ENCODE measurements at regions not wholly inside any gene's neighbourhood (a gene's known extent, or its start where the extent isn't known, plus 50 kb on each side); places are given as distances from the start of the nearest gene placed in this dataset.

GRCh38 chr20:55776176-55776575, 229.1 kb downstream of the CBLN4 start:
- intact Hi-C loops (cut with DNase I), result no loop called here
- DNase-seq (no peak), ATAC-seq (no peak)
- 87% methylated on average over 3 of the region's 3 CpGs for WGBS (ENCODE audit: insufficient coverage, low coverage, low lambda C conversion rate, missing lambda C conversion rate)
- no peaks in the 10 kb centered on the region for H3K4me1 ChIP-seq
- no peaks in the 10 kb centered on the region for H3K27me3 ChIP-seq
- no peaks in the 10 kb centered on the region for H3K9me3 ChIP-seq
- TF ChIP-seq POLR2A (IDR thresholded peaks at IDR 0.05) (no peak), CTCF (IDR thresholded peaks at IDR 0.05) (no peak)
- H3K36me3 ChIP-seq, result no peaks in the 10 kb centered on the region
- H3K4me3 ChIP-seq, result no peak overlapping the region
- no peak overlapping the region for H3K27ac ChIP-seq

- no peaks in the 10 kb centered on the region for H3K27me3 ChIP-seq
- WGBS (ENCODE audit: insufficient coverage, low coverage, low lambda C conversion rate, missing lambda C conversion rate), result 79% methylated on average over 6 of the region's 6 CpGs
- H3K4me1 ChIP-seq, result no peaks in the 10 kb centered on the region
- no peak for ATAC-seq
- H3K9me3 ChIP-seq, result no peaks in the 10 kb centered on the region
- no peak for DNase-seq
- TF ChIP-seq POLR2A (IDR thresholded peaks at IDR 0.05) (no peak), CTCF (IDR thresholded peaks at IDR 0.05) (no peak)
- H3K27ac ChIP-seq, result no peak overlapping the region
- intact Hi-C loops (cut with DNase I), result no loop called here
- H3K36me3 ChIP-seq, result no peaks in the 10 kb centered on the region
- no peak overlapping the region for H3K4me3 ChIP-seq
Measured at GRCh38 chr20:55774628-55775027, 230.7 kb downstream of the CBLN4 start.

GRCh38 chr20:55761797-55762196, 243.5 kb downstream of the CBLN4 start:
- Histone ChIP-seq H3K36me3 (no peaks in the 10 kb centered on the region), H3K4me1 (no peaks in the 10 kb centered on the region), H3K27ac (no peak overlapping the region), H3K9me3 (no peaks in the 10 kb centered on the region), H3K4me3 (no peak overlapping the region), H3K27me3 (no peaks in the 10 kb centered on the region)
- TF ChIP-seq POLR2A (IDR thresholded peaks at IDR 0.05) (no peak), CTCF (IDR thresholded peaks at IDR 0.05) (no peak)
- DNase-seq (no peak), ATAC-seq (no peak)
- intact Hi-C loops (cut with DNase I), result no loop called here

- H3K27me3 ChIP-seq, result no peaks in the 10 kb centered on the region
- no peak for ATAC-seq
- H3K4me1 ChIP-seq, result no peaks in the 10 kb centered on the region
- TF ChIP-seq POLR2A (IDR thresholded peaks at IDR 0.05) (no peak), CTCF (IDR thresholded peaks at IDR 0.05) (no peak)
- intact Hi-C loops (cut with DNase I), result no loop called here
- no peak overlapping the region for H3K4me3 ChIP-seq
- 79% methylated on average over 3 of the region's 3 CpGs for WGBS (ENCODE audit: insufficient coverage, low coverage, low lambda C conversion rate, missing lambda C conversion rate)
- H3K9me3 ChIP-seq, result no peaks in the 10 kb centered on the region
- no peak overlapping the region for H3K27ac ChIP-seq
- DNase-seq, result no peak
- no peaks in the 10 kb centered on the region for H3K36me3 ChIP-seq
Measured at GRCh38 chr20:55761100-55761499, 244.2 kb downstream of the CBLN4 start.

- H3K4me3 ChIP-seq, result no peak overlapping the region
- no peaks in the 10 kb centered on the region for H3K36me3 ChIP-seq
- WGBS (ENCODE audit: insufficient coverage, low coverage, low lambda C conversion rate, missing lambda C conversion rate), result 45% methylated on average over 3 of the region's 3 CpGs
- H3K9me3 ChIP-seq, result no peaks in the 10 kb centered on the region
- TF ChIP-seq POLR2A (IDR thresholded peaks at IDR 0.05) (no peak), CTCF (IDR thresholded peaks at IDR 0.05) (no peak)
- H3K27ac ChIP-seq, result no peak overlapping the region
- ATAC-seq (no peak), DNase-seq (no peak)
- intact Hi-C loops (cut with DNase I), result no loop called here
- H3K27me3 ChIP-seq, result no peaks in the 10 kb centered on the region
- no peaks in the 10 kb centered on the region for H3K4me1 ChIP-seq
Measured at GRCh38 chr20:55760586-55760985, 244.7 kb downstream of the CBLN4 start.
